GM12864 (cell line): ENCODE measurements at regions not wholly inside any gene's neighbourhood (a gene's known extent, or its start where the extent isn't known, plus 50 kb on each side); places are given as distances from the start of the nearest gene placed in this dataset.

Source experiments
- DNase-seq: peaks from one replicate; pipeline ENCODE4 v3.0.0-alpha.2; 2011; ENCODE audit warnings: low read depth
- H3K4me3 ChIP-seq: 2 replicates; pipeline ENCODE4 v1.5.1; 2011; ENCODE audit warnings: mild to moderate bottlenecking, low read depth, low read length, control low read depth
- TF ChIP-seq, protein P1 (sequence below): IDR thresholded peaks from 2 replicates; pipeline ENCODE4 v1.5.1; 2011; ENCODE audit warnings: low read depth, mild to moderate bottlenecking, moderate library complexity, low read length, control low read depth, inconsistent platforms; ENCODE audit errors: missing control alignments

DNA sequence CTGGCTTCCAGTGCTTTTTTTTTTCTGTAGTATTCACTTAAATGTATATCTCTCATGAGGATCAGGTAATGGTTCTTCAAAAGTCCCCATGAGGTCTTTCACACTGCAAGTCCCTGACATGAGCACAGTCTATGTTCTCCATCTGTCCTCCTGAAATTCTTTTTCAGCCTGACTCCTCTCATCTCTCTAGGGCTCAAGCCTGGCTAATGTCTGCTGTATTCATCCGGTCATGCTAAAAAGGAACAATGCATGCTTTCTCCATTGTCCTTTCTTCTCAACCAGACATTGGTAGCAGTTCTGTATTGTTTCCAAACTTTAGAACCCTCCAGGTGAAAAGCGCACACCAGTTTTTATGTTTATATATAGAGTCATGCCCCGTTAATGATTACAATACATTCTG lies 368.3 kb upstream of the OLFM3 start:
- H3K4me3 ChIP-seq: no peak overlapping the region
- TF ChIP-seq, protein P1, sequence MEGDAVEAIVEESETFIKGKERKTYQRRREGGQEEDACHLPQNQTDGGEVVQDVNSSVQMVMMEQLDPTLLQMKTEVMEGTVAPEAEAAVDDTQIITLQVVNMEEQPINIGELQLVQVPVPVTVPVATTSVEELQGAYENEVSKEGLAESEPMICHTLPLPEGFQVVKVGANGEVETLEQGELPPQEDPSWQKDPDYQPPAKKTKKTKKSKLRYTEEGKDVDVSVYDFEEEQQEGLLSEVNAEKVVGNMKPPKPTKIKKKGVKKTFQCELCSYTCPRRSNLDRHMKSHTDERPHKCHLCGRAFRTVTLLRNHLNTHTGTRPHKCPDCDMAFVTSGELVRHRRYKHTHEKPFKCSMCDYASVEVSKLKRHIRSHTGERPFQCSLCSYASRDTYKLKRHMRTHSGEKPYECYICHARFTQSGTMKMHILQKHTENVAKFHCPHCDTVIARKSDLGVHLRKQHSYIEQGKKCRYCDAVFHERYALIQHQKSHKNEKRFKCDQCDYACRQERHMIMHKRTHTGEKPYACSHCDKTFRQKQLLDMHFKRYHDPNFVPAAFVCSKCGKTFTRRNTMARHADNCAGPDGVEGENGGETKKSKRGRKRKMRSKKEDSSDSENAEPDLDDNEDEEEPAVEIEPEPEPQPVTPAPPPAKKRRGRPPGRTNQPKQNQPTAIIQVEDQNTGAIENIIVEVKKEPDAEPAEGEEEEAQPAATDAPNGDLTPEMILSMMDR: no peak
- no peak for DNase-seq

DNA sequence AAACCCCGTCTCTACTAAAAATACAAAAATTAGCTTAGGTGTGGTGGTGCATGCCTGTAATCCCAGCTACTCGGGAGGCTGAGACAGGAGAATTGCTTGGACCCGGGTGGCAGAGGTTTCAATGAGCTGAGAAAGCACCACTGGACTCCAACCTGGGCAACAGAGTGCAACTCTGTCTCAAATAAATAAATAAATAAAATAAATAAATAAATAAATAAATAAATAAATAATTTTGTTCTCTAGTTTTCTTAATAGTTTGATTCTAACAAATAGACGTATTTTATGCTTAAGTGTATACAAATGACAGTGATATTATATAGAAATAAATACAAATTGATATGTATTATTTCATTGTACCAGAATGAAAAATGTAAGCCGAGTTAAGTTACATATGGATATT lies 339.9 kb upstream of the OLFM3 start:
- H3K4me3 ChIP-seq: no peak overlapping the region
- TF ChIP-seq, protein P1: no peak
- no peak for DNase-seq

DNA sequence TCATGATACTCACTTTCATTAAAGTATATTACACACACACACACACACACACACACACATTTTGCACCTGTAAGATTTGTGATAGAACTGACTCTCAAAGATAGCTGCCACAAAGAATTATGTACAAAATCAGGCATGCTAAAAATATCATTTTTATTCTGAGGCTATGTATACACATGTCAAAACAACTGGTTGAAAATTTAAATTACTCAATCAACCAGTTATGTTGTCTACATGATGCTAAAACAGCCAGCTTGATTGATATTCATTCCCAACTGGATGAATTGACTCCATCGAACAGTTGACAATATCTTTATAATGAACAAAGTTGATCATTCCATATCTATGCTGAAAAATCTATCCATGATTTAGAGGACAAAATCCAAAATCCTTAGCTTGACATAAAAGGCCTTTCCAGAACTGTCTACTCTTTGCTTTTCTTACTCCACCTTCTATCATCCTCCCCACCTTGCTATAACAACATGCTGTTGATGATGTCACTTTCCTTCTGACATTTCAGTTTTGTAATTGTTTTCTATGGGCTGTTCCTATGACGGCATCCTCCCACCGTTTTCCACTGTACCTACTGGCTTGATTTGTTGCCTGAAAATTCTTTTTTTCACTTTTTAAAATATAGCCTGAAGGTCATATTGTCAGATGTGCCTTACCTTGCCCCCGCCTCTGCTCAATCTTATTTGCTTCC lies 321.5 kb upstream of the OLFM3 start:
- no peak overlapping the region for H3K4me3 ChIP-seq
- TF ChIP-seq, protein P1: no peak
- no peak for DNase-seq

DNA sequence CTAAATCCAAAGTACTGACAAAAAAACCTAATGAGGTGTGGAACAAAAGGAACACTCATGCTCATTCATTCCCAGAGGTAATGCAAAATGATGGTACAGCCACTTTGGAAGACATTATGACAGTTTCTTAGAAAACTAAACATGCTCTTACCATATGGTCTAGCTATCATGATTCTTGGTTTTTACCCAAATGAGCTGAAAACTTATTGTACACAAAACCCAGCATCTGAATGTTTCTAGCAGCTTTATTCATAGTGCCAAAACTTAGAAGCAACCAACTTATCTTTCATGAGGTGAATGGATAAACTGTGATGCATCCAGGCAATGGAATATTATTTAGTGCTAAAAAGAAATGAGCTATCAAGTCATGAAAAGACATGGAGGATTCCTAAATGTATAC lies 318.4 kb upstream of the OLFM3 start:
- TF ChIP-seq, protein P1: no peak
- H3K4me3 ChIP-seq: no peak overlapping the region
- DNase-seq: no peak

DNA sequence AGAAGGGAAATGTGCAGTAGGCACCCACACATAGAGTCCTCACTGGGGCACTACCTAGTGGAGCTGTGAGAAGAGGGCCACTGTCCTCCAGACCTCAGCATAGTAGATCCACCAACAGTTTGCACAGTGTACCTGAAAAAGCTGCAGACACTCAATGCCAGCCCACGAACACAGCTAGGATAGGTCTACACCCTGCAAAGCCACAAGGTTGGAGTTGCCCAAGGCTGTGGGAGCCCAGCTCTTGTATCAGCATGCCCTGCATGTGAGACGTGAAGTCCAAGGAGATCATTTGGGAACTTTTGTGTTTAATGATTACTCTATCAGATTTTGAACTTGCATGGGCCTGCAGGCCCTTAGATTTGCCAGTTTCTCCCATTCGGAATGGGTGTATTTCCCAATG lies 299.4 kb upstream of the OLFM3 start:
- no peak for DNase-seq
- H3K4me3 ChIP-seq: no peak overlapping the region
- TF ChIP-seq, protein P1: no peak

DNA sequence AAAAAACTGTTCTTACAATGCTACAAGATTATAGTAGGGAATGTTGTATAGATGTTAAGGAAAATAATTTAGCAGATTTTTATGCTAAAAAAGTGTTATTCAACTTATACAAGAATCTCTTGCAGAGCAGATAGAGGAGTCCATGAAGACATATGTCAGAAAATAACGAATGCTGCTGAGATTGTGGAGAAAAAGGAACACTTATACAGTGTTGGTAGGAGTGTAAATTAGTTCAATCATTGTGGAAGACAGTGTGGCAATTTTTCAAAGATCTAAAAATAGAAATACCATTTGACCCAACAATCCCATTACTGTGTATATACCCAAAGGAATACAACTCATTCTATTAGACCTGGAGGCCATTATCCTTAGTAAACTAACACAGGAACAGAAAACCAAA lies 286.2 kb upstream of the OLFM3 start:
- TF ChIP-seq, protein P1: no peak
- no peak for DNase-seq
- H3K4me3 ChIP-seq: no peak overlapping the region

DNA sequence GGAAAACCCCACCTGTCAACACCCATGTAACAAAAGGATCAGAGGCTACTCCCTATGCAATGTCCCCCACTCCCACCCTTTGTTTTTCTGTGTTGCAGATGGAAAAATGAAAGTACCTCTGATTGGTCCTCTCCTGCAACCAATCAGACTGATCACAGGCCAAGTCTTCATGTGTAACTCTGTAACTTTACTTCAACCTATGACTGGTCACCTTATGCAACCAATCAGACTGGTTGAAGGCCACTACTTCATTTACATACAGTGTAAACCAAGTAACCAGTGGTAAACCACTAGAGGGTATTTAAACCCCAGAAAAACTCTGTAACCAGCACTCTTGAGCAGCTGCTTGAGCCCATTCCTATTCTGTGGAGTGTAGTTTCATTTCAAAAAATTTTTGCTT lies 266.3 kb upstream of the OLFM3 start:
- no peak for DNase-seq
- TF ChIP-seq, protein P1: no peak
- H3K4me3 ChIP-seq: no peak overlapping the region
